GM21447 (cell line): ENCODE measurements at regions not wholly inside any gene's neighbourhood (a gene's known extent, or its start where the extent isn't known, plus 50 kb on each side); places are given as distances from the start of the nearest gene placed in this dataset.

Source experiments
- ATAC-seq: cut with Tn5 transposase; IDR thresholded peaks from one replicate; pipeline ENCODE4 v1.9.1; 2021; ENCODE audit not compliant: unreplicated experiment

- no peak for ATAC-seq
Measured at GRCh38 chr2:235257590-235257989, 236.3 kb upstream of the AGAP1 start.

DNA sequence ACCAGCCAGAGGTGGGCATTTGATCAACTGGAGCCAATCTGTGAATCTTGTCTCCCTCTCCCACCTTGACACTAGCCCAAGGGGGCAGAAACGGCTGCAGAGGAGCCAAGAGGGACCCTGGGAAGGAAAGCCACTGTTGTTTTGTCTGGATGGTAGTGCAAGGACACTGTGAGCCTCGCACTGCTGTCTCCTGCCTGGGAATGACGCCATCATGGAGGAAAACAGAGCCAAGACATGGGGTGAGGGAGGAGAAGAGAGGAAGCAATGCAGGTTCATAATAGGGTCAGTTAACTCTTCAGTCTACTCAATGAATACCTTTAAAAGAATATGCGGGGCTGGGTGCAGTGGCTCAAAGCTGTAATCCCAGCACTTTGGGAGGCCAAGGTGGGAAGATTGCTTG, 231.1 kb upstream of the AGAP1 start:
- no peak for ATAC-seq

DNA sequence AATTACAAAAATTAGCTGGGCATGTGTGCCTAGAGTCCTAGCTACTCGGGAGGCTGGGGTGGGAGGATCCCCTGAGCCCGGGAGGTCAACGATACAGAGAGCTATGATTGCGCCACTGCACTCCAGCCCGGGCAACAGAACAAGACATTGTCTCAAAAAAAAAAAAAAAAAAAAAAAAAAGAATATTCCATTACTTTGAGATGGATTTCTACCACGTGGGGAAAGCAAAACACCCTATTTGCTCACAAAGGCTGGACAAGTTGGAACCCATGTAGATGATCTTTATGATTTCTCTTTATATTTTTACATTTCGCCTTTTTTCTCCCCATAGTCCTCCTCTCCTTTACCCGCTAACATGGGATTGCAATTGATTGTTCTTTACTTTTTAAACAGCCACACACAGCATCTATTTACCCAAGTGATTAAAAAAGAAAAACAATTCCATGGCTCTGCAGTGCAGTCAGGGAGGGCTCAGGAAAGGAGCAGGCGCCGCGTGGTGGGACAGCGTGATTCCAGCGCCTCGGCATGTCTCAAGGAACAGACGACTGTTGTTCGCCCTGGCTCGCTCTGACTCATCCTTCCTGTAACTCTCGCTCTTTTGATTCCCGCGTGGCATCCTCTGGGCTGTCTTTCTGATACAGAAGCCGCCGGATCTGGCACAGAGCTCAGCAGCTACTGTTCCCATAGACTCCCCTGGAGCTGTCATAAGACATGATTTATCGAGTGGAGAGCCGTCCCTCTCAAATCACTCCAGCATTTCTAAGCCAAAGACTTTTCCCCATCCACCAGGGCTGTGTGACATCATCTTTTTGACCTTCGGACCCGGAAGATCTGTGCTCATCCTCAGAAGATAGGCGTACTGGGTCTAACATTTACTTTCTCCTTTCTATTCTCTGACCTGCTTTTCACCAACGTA, 230.4 kb upstream of the AGAP1 start:
- ATAC-seq = no peak

- ATAC-seq = no peak
Measured at GRCh38 chr2:235264121-235264493, 229.7 kb upstream of the AGAP1 start.

DNA sequence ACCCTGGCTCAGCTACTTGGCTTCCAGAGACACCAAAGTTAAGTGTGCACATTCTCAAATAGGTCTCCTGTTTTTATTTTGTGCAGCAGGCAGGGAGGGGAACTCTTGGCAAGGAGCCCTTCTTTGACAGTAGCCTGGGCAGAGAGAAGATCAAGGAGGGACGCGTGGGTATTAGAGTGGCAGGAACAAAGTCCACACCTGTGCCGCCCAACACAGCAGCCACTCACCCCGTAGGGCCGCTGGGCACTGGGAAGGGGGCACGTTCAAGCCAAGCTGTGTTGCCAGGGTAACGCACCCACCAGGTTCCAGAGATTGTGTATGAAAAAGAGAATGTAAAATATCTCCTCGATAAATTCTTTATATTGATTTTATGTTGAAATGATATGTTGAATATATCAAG, 229.3 kb upstream of the AGAP1 start:
- no peak for ATAC-seq

DNA sequence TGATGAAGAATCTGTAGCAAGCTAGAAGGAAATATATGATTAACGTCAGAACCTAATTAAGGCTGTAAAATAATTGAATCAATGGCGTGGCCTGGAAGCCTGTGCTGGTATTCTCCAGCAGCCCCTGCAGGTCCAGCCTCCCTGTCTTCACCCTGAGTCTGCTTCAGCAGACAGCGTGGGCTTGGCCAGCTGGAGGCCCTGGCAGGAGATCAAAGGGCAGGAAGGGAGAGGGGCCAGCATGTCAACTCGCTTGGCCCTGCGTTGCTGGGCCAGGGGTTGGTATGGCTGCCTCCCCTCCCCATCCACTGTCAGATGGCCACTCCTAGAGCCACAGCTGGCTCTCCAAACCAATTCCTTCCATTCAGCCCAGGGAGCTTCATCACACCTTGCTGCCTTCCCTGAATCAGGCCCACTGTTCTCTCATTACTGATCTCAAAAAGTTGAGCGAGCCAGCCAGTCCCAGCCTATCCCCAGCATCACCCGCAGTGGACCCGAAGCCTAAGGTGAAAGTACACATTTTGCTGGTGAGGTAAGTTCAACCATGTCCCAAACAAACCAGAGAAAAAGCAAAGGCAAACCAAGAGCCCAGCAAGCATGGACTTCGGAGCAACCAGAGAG, 228.4 kb upstream of the AGAP1 start:
- ATAC-seq = no peak

DNA sequence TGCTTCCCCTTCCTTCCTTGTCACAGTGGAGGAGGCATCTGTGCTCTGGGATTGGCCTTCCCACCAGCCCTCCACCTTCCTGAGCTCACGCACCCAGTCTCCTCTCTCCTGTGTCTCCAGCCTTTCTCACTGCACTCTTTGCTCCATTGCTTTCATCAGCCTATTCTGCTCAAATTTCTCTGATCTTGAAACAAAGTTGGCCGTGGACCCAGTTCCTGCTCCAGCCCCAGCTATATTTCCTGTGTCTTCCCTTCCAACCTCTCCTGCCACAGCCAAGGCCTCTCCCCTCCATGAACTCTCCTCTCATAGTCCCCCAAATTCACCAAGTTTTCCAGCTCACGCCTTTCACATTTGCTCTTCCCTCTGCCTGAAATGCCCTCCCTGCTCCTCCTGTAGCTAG, 226.6 kb upstream of the AGAP1 start:
- no peak for ATAC-seq

GRCh38 chr2:235268535-235268934, 225.3 kb upstream of the AGAP1 start:
- no peak for ATAC-seq

- ATAC-seq = no peak
Measured at GRCh38 chr2:235270291-235270690, 223.6 kb upstream of the AGAP1 start.

DNA sequence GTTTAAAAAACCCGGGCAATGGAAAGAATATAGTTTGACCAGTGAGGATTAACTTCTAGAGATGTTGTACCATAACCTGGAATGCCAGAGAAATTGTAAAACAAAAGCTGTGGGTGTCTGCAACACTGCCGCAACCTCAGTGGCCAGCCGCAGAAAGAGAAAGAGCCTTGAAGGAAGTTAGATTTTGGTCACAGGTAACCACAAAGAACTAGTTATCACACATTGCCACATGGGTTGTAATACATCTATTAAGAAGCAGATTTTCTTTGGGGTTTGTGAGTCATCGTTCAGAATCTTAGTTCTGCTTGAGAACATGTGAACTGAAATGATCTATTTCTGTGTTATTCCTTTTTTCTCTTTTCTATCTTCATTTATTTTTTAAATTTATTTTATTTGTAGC, 222.9 kb upstream of the AGAP1 start:
- ATAC-seq = peak; percentile 91

GRCh38 chr2:235271936-235272335, 221.9 kb upstream of the AGAP1 start:
- ATAC-seq = no peak

DNA sequence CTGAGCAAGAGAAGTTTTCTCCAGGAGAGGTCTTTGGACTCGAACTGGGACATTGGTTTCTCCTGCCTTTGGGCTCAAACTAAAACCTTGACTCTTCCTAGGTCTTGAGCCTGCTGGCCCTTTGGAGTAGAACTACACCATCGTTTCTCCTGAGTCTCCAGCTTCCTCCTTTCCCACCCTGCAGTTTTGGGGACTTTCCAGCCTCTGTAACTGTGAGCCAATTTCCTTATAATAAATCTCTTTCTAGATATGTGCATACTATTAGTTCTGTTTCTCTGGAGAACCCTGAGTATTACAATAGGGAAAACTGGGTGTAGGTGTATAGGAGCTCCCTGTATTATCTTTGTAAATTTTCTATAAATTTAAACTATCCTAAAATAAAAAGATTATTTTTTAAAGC, 219.8 kb upstream of the AGAP1 start:
- ATAC-seq = no peak

DNA sequence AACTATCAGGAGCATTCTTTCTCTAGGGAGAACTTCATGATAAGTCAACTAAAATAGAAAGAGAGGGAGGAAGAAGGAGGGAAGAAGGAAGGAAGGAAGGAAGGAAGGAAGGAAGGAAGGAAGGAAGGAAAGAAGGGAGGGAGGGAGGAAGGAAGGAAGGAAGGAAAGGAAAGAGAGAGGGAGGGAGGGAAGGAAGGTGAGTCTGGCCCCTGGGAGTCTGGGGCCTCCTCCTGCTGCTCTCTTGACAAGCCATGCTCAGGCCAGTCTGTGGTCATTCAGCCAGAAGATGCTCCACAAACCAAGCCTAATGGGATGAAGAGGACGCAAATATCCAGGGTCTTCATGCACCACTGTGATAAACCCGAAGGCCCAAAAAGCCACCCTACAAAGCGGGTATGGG, 216.4 kb upstream of the AGAP1 start:
- ATAC-seq = no peak

- ATAC-seq = no peak
Measured at GRCh38 chr2:235278771-235279355, 215.0 kb upstream of the AGAP1 start.

GRCh38 chr2:235279965-235280364, 213.9 kb upstream of the AGAP1 start:
- no peak for ATAC-seq

GRCh38 chr2:235283246-235283645, 210.6 kb upstream of the AGAP1 start:
- ATAC-seq = no peak

- ATAC-seq = no peak
Measured at GRCh38 chr2:235286622-235287374, 207.0 kb upstream of the AGAP1 start.

GRCh38 chr2:235287375-235287733, 206.5 kb upstream of the AGAP1 start:
- ATAC-seq = no peak

DNA sequence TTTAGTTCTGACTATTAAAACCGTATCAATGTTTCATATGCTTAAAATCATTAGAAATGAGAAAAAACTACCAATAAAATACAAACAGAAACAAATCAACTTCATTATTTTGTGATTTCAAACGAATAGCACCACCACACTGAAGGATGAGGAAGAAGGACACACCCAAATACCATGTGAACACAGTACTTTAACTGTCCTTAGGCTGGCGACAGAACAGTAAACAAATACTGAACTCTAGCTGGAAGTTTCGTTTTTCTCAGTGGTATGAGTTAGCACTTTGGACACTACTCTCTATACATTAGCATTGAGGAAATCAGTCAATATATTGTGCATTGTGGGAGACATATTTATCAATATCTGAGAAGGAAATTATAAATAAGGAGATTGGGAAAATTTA, 202.4 kb upstream of the AGAP1 start:
- ATAC-seq = no peak

- ATAC-seq = no peak
Measured at GRCh38 chr2:235293061-235293460, 200.8 kb upstream of the AGAP1 start.

- no peak for ATAC-seq
Measured at GRCh38 chr2:235295831-235296230, 198.0 kb upstream of the AGAP1 start.
